ENCODE measurements at regions not wholly inside any gene's neighbourhood (a gene's known extent, or its start where the extent isn't known, plus 50 kb on each side); places are given as distances from the start of the nearest gene placed in this dataset.
A peak's percentile ranks its signal among the peaks of the same experiment; 100 is the strongest.
"Not testable (repeated sequence)": the region's sequence is repeated elsewhere in the genome, so short reads cannot be mapped to it uniquely, and the experiment has no call there.

- no peak for TF ChIP-seq CTCF (IDR thresholded peaks at IDR 0.05)
- TF ChIP-seq USF1 (IDR thresholded peaks at IDR 0.05; ENCODE audit: borderline replicate concordance, low read depth): peak; percentile 81
- peak; percentile 86 for TF ChIP-seq POLR2AphosphoS5 (IDR thresholded peaks at IDR 0.05; ENCODE audit: low read depth, low read length)
- TF ChIP-seq YY1 (IDR thresholded peaks at IDR 0.05; ENCODE audit: low read depth): peak; percentile 76
- TF ChIP-seq RCOR1 (IDR thresholded peaks at IDR 0.05; ENCODE audit: low read length): peak; percentile 78
- peak; percentile 63 for TF ChIP-seq ELF1 (IDR thresholded peaks at IDR 0.05)
- TF ChIP-seq RXRA (IDR thresholded peaks at IDR 0.05; ENCODE audit: borderline replicate concordance, low read depth): no peak
- peak; percentile 20; the same call in 1 of the 2 replicates for TF ChIP-seq IRF3 (IDR thresholded peaks at IDR 0.05; ENCODE audit: low read depth, low read length)
- no peak for TF ChIP-seq MEF2A (IDR thresholded peaks at IDR 0.05; ENCODE audit: borderline replicate concordance, low read depth)
These were observed 101.6 kb upstream of the PRSS16 start (continued) for GRCh38 chr6:27145731-27146455.

- Histone ChIP-seq H3F3A (replicated peaks; ENCODE audit: insufficient read depth) (peaks cover 34% of the 10 kb centered on the region), H3K79me2 (ENCODE audit: insufficient read depth) (peaks cover 44% of the 10 kb centered on the region), H3K27ac (ENCODE audit: low read depth in 2 of 2, low read length in 1 of 2) (peak overlapping the region; percentile 94 to 96), H3K9ac (peak overlapping the region; percentile 86), H3K4me2 (peak overlapping the region; percentile 88), H3K4me3 (ENCODE audit: low read depth in 2 of 2, low read length in 1 of 2) (peak overlapping the region; percentile 66 to 94), H3K4me1 (ENCODE audit: control insufficient read depth in 1 of 2, insufficient read depth in 2 of 2, low read depth in 1 of 2, low read length in 1 of 2) (peaks cover 4 to 13% of the 10 kb centered on the region in 2 experiments; a peak in 3 of 4 replicates)
- H3K9me3 ChIP-seq; H2AFZ ChIP-seq (ENCODE audit: low read depth); H3K27me3 ChIP-seq (ENCODE audit: insufficient read depth); H3K36me3 ChIP-seq (replicated peaks in 1 of 2; ENCODE audit: control insufficient read depth in 1 of 2, insufficient read depth in 2 of 2, low read length in 1 of 2); H3K9me2 ChIP-seq; DNase-seq; H4K20me1 ChIP-seq (ENCODE audit: insufficient read depth): not testable (repeated sequence)
- POLR2A ChIA-PET: interaction anchor here (0.8 to 5.4 kb wide), 29 partner anchors 8 to 1738 kb away, joined by 3 to 158 read pairs (median 11); a partner anchor contains a TSS
- CTCF ChIA-PET: interaction anchor here (1.1 to 2.3 kb wide), 3 partner anchors 15 to 661 kb away, joined by 3 to 5 read pairs (median 5); a partner anchor contains a TSS
- WGBS (ENCODE audit: low lambda C conversion rate): 4% methylated on average over 19 of the region's 23 CpGs
These were observed 101.1 kb upstream of the PRSS16 start for GRCh38 chr6:27146456-27146705.
